Suprapubic skin (tissue), 4 donors: ENCODE measurements at regions not wholly inside any gene's neighbourhood (a gene's known extent, or its start where the extent isn't known, plus 50 kb on each side); places are given as distances from the start of the nearest gene placed in this dataset.

Experiments
- EP300 ChIP-seq: sonication (generic); formaldehyde crosslinking; IDR thresholded peaks from one replicate; pipeline ENCODE4 v1.6.1; 2017; ENCODE audit warnings: antibody characterized with exemption
- POLR2AphosphoS5 ChIP-seq, 3 donors: sonication (generic); formaldehyde crosslinking; IDR thresholded peaks; one replicate each; pipeline ENCODE4 v1.6.1; 2017; ENCODE audit warnings: antibody characterized with exemption in 3 of 3
- TF ChIP-seq, protein P1 (sequence below), 2 donors: fragments of 200-600 bp in 1 of 2; fragments of 450-650 bp in 1 of 2; sonication (generic) in 1 of 2; IDR thresholded peaks; one replicate each; pipeline ENCODE4 v1.5.1; 2016 to 2019; ENCODE audit warnings: antibody characterized with exemption in 2 of 2, mild to moderate bottlenecking in 1 of 2, moderate library complexity in 1 of 2

DNA sequence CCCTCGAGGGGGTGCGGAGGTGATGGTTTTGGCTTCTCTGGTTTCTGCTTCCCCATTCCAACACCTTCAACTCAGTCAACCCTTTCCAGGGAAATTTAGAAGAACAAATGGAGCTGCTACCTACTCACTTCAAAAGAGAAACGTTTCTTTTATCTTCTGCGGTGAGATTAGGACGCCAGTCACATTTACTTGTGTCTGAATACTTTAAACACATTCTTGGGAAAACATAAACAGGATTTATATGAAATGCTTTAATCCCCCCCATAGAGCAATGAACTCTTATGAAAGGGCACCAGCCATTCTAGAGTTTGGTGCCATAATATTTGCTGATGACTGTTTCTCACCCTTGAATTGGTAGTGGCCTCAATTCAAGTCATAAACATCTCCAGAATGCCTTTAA lies 253.2 kb upstream of the APCDD1 start:
- TF ChIP-seq, protein P1, sequence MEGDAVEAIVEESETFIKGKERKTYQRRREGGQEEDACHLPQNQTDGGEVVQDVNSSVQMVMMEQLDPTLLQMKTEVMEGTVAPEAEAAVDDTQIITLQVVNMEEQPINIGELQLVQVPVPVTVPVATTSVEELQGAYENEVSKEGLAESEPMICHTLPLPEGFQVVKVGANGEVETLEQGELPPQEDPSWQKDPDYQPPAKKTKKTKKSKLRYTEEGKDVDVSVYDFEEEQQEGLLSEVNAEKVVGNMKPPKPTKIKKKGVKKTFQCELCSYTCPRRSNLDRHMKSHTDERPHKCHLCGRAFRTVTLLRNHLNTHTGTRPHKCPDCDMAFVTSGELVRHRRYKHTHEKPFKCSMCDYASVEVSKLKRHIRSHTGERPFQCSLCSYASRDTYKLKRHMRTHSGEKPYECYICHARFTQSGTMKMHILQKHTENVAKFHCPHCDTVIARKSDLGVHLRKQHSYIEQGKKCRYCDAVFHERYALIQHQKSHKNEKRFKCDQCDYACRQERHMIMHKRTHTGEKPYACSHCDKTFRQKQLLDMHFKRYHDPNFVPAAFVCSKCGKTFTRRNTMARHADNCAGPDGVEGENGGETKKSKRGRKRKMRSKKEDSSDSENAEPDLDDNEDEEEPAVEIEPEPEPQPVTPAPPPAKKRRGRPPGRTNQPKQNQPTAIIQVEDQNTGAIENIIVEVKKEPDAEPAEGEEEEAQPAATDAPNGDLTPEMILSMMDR (IDR thresholded peaks at IDR 0.05) = no peak
- no peak for TF ChIP-seq POLR2AphosphoS5 (IDR thresholded peaks at IDR 0.05)
- no peak for TF ChIP-seq EP300
